ENCODE measurements at regions not wholly inside any gene's neighbourhood (a gene's known extent, or its start where the extent isn't known, plus 50 kb on each side); places are given as distances from the start of the nearest gene placed in this dataset.
A peak's percentile ranks its signal among the peaks of the same experiment; 100 is the strongest.

GRCh38 chr18:22872900-22873537 lies 60.1 kb upstream of the RBBP8 start:
- H3K4me3 ChIP-seq (ENCODE audit: low read length in 2 of 2), result peak overlapping the region in 1 of 2 donors; percentile 25
- no peak overlapping the region for H3K27ac ChIP-seq (ENCODE audit: low read length)
- H3K9ac ChIP-seq (ENCODE audit: low read length in 2 of 2), result no peak overlapping the region
- no peaks in the 10 kb centered on the region for H3K36me3 ChIP-seq (ENCODE audit: control insufficient read depth in 2 of 2, insufficient read depth in 2 of 2, low read length in 2 of 2)
- no peaks in the 10 kb centered on the region for H3K9me3 ChIP-seq (ENCODE audit: control insufficient read depth in 2 of 2, low read length in 2 of 2)
- no peaks in the 10 kb centered on the region for H3K27me3 ChIP-seq (ENCODE audit: control insufficient read depth in 1 of 2, insufficient read depth in 2 of 2, low read length in 2 of 2)
- no peaks in the 10 kb centered on the region for H3K4me1 ChIP-seq (ENCODE audit: control insufficient read depth, insufficient read depth, low read length)

DNA sequence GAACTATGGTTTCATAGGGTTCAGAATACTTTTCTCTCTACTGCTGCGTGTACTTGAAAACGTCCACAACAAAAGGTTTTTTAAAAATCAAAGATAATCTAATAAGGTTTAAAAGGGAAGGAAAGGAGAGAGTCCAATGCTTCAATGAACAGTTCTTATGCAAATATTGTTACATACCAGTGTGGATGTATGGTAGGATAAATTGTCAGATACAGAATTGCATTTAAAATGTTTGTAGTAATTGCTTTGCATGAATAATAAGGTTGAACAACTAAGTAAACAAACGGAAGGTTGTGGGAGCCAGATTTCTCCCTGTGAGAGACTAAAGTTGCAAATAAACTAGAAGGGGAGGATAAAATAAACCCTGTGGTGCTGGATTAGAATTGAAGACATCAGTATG lies 53.8 kb upstream of the RBBP8 start:
- Histone ChIP-seq H3K9me3 (ENCODE audit: control insufficient read depth in 2 of 2, low read length in 2 of 2) (no peaks in the 10 kb centered on the region), H3K4me1 (ENCODE audit: control insufficient read depth, insufficient read depth, low read length) (no peaks in the 10 kb centered on the region), H3K36me3 (ENCODE audit: control insufficient read depth in 2 of 2, insufficient read depth in 2 of 2, low read length in 2 of 2) (no peaks in the 10 kb centered on the region)

GRCh38 chr18:22882084-22882483 lies 51.0 kb upstream of the RBBP8 start:
- H3K27me3 ChIP-seq (ENCODE audit: control insufficient read depth in 1 of 2, insufficient read depth in 2 of 2, low read length in 2 of 2), result no peaks in the 10 kb centered on the region
- H3K4me3 ChIP-seq (ENCODE audit: low read length in 2 of 2), result no peak overlapping the region
- H3K36me3 ChIP-seq (ENCODE audit: control insufficient read depth in 2 of 2, insufficient read depth in 2 of 2, low read length in 2 of 2), result no peaks in the 10 kb centered on the region
- no peaks in the 10 kb centered on the region for H3K9me3 ChIP-seq (ENCODE audit: control insufficient read depth in 2 of 2, low read length in 2 of 2)
- H3K9ac ChIP-seq (ENCODE audit: low read length in 2 of 2), result no peak overlapping the region
- no peaks in the 10 kb centered on the region for H3K4me1 ChIP-seq (ENCODE audit: control insufficient read depth, insufficient read depth, low read length)
- no peak overlapping the region for H3K27ac ChIP-seq (ENCODE audit: low read length)

More for the DNA sequence above, 53.8 kb upstream of the RBBP8 start:
- no peak overlapping the region for H3K4me3 ChIP-seq (ENCODE audit: low read length in 2 of 2)
- no peaks in the 10 kb centered on the region for H3K27me3 ChIP-seq (ENCODE audit: control insufficient read depth in 1 of 2, insufficient read depth in 2 of 2, low read length in 2 of 2)
- no peak overlapping the region for H3K27ac ChIP-seq (ENCODE audit: low read length)
- H3K9ac ChIP-seq (ENCODE audit: low read length in 2 of 2), result no peak overlapping the region

DNA sequence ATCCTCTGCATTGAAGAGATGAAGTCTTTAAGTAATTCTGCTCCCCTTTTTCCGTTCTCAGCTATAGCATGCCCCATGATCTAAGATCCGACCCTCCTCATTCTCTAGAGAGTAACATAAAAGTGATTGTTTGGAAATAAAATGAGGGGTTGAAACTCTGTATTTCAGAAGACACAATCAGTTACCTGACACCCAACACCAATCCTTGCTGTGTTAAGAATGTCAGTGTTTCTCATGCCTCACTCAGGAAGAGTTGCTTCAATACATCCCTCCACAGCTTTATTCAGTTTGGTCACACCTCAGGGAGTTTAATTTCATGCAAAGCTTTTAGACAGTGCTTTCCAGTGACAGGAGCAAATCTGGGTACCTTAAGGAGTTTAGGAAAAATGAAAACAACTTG lies 49.9 kb upstream of the RBBP8 start:
- H3K9ac ChIP-seq (ENCODE audit: low read length in 2 of 2), result no peak overlapping the region
- no peak overlapping the region for H3K27ac ChIP-seq (ENCODE audit: low read length)
- no peaks in the 10 kb centered on the region for H3K27me3 ChIP-seq (ENCODE audit: control insufficient read depth in 1 of 2, insufficient read depth in 2 of 2, low read length in 2 of 2)
- H3K36me3 ChIP-seq (ENCODE audit: control insufficient read depth in 2 of 2, insufficient read depth in 2 of 2, low read length in 2 of 2), result no peaks in the 10 kb centered on the region
- no peak overlapping the region for H3K4me3 ChIP-seq (ENCODE audit: low read length in 2 of 2)
- H3K4me1 ChIP-seq (ENCODE audit: control insufficient read depth, insufficient read depth, low read length), result no peaks in the 10 kb centered on the region
- no peaks in the 10 kb centered on the region for H3K9me3 ChIP-seq (ENCODE audit: control insufficient read depth in 2 of 2, low read length in 2 of 2)

Data from stomach smooth muscle (tissue), 2 donors.